ENCODE measurements at regions not wholly inside any gene's neighbourhood (a gene's known extent, or its start where the extent isn't known, plus 50 kb on each side); places are given as distances from the start of the nearest gene placed in this dataset.

DNA sequence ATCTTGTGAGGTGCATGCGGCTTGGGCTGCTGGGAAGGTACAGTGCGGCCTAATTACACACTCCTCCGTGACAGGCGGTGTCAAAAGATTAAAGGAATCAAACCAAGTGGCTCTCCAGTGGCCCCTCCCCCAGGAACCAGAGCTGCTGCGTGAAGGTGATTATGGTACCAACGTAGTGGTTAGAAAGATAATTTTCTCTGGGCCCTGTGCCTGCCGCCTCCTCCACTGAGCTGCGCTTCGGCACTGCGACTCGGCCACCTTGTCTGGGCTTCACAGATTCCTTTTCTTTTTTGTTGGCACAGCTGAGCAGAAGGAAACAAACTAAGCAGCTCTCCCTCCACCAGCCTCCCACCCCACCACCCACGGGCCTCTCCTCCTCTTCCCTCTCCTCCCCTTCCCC, 113.2 kb upstream of the SDK2 start:
- DNase-seq = no peak

DNA sequence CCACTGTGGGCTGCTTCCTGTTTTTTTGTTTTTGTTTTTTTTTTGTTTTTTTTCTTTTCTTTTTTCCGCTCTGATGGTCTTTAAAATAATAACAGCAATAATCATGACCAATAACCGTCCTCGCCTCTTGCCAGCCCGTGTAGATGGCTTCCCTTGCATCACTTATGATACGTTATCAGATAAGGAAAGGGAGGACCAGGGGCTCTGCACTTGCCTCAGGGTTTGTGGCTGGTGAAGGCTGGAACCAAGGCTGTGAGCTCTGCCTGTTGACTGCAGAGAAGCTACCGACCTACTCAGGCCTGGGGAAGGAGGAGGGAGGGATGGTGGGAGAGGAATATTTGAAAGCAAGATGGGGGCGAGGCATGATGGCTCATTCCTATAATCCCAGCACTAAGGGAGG, 114.0 kb upstream of the SDK2 start:
- no peak for DNase-seq

DNA sequence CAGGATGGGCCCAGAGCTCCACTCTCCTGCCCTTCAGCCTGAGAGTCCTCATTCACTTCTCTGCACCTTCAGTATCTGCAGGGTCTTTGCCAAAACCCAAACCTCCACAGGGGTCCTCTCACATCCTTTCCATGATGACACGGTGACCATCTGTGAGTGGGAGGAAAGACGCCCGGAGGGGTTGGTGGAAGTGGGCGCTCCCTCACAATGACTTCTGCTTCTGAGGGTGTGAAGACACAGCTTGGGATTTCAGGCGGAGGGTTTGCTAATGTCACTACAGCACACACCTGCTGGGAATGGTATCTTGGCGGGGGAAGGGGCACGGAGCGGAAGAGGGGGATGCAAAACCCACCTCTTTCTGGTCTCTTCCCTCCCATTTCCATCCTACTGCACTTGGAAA, 115.1 kb upstream of the SDK2 start:
- DNase-seq = no peak

DNA sequence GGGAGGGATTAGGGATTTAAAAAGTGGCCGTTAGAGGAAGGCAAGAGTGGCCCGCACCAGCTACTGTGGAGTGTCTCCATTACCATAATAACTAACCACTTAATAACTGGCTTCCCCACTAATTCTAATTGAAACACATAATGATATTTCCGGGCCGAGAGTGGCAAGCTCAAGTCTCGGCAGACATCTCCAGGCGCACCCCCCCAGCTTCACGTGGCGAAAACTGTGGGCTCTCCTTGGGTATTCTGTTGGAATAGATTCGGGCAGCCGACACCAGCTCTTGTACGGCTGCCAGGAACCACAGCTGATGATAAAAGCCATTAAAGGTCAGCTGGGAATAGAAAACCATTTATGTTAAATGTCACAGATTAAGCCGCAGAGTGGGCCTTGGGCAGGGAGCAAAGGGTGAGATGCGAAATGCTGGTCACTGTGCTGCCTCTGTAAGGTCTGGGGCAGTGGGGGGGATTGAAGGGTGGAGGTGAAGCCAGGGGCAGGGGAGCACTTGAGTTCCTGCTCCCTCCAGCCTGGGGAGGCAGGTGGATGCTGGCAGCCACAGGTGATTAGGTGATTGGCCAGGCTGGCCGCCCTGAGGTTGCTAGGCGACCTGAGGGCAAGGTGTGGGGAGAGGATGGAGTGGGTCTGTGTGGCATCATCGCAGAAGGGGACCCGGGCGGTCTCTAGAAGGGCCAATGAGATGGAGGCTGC, 115.6 kb upstream of the SDK2 start:
- no peak for DNase-seq

DNA sequence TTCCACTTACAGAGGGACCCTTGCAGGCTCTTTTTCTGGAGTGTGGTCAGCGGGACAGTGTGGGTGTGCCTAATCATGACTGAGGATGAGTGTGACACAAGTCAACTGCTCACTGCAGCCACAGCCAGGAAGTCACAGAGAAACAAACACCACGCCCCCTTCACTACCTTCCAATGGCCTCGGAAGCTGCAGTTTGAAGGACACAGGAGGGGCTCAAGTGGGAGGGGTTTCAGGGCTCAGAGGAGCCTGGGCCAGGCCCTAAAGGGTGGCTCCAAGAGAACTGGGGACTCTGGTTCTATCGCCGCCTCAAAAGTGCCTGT, 116.2 kb upstream of the SDK2 start:
- no peak for DNase-seq

DNA sequence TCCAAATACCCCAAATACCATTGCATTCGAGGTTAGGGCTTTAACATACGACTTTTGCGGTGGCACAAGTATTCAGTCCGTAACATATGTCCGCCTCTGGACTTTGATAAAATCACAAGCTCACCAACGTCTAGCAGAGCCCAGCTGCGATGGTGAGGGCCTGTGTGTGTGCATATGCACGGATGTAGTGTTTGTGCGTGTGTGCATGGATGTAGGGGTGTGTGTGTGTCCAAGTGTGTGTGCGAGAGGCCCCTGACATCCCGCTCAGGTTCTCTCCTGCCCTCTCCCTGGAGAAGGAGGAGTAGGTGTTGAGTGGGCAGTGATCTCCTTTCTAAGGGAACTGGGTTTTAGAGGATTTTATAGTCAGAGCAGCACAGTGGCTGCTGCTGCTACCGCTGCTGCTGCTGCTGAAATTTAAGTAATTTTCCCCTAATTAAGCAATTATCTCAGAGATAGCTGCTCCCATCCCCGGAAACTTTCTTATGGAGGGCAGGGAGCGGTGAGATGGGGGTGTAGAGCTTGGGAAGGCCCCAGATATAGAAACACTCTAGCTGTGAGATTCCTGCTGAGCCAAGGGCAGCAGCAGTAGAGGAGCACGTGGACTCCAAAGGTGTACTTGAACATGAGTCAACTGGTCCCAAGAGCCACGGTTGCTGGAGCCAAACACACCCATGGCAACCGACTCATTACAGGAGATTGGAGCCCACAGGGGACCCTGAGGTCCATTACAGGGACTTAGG, 121.7 kb upstream of the SDK2 start:
- no peak for DNase-seq

DNA sequence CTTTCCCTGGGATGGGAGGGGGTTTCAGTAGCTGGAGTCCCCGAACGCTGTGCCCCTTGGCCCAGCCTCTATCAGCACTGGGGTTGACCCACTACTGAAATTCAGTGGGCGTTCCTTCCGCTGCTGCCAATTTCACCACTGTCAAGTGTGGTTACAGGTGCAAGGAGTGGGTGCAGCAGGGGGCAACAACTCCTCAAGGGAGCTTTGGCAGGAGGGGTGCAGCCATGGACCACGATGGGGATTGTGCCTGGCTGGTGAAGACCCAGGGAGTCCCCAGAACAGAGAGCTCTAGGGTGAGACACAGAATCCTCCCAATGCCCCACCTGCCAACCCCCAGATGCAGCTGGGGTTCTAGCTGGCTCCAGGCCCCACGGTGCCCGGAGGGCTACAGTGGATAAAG, 123.5 kb upstream of the SDK2 start:
- DNase-seq = no peak

DNA sequence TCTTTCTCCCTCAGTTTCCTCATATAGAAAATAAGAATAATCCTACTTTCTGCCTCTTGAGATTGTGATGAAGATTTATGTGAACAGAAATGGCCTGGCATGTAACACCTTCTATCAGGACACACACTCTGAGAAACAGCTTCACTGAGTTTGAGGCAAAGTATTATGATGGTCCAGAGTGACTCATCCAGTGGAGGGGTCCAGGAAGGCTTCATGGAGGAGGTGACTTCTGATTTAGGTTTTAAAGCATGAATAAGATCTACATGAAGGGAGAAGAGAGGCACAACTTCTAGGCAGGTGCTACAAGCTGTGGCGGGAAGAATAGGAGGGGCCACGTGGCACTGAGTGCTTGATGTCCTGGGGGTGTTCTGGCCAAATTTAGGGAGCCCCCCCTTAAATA, 124.4 kb upstream of the SDK2 start:
- DNase-seq = no peak

DNA sequence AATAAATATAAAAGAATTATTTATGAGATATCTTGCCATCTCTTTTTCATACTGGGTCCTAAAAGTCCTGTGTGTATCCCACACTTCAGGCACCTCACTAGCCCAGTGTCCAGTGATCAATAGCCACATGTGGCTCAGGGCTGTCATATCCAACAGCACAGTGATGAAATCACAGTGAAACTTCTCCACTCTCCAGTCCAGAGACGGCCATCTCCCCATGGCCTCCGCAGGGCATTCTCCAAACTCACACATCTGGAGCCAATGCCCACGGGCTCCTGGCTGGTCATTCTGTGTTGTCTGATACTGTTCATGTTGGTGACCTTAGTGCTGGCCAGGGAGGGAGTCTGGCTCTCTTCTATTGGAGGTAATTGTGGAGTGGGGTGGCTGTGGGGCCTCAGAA, 125.2 kb upstream of the SDK2 start:
- DNase-seq = no peak

DNA sequence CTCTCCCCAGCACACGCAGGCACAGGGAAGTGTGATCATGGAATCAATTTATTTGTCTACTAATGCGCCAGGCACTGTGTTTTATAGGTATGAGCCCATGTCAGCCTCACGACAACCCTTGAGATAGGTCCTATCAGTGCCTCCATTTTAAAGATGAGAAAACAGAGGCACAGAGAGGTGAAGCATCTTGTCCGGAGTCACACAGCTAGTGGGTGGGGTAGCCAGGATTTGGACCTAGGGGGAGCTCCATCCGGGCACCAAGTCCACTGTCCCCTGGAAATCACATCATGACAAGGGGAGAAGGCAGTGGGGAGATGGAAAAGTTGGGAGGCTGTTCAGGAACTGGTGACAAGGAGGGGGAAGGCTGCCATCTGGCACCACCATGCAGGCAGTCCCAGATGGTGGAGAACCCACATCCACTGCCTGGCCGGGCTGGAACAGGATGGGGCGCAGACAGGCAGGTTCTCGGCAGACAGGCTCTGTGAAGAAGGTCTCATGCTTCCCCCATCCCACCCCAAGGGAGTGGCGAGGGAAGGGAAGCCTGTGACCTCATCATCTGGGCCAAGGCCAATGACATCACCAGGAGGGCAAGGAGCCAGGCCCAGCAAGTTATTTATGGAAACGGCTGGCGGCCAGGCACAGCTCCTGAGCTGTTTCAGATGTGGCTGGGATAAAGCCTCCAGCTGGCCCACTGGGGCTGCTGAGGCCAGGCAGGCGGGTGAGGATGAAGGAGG, 126.0 kb upstream of the SDK2 start:
- DNase-seq = no peak

DNA sequence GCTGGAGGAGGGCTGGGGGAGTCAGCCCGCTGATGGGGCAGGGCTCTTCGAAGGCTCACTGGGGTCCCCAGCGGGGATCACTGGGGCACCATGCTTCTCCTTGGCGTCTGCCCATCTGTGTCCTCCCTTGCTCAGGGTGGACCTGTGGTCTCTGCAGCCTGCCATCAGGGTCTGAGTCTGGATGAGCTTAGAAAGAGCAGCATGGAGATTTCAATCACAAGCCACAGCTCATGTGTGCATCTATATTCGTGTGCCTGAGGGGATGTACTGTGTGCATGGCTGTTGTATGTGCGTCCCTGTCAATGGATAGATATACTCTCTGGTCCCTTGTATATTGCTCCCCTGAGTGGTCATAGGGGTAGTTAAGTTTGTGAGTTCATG, 126.6 kb upstream of the SDK2 start:
- no peak for DNase-seq

DNA sequence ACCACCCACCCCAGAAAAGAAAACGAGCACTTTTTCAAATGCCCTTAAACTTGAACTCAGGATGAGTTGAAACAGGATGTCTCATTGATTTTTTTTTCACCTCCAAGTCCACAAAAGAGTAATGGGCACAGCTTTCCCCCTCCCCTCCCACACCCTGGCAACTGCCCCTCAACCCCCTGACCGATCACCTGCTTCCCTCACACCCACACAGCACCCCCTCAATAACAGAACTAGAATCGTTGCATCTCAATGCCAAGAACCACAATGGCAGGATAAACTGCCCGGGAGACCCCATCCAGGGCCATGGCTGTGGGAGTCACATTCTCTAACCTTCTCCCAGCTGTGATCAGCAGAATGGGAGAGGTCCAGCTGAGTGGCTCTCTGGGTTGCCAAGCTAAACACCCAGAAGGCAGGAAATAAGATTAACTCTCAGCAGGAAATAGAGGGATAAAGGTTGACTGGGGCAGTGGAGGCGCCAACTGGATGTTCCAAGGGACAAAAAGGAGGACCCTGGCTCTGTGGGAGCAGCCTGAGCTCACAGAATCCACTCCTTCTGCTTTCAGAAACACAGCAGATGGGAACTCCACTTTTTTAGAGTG, 128.0 kb upstream of the SDK2 start:
- DNase-seq = no peak

DNA sequence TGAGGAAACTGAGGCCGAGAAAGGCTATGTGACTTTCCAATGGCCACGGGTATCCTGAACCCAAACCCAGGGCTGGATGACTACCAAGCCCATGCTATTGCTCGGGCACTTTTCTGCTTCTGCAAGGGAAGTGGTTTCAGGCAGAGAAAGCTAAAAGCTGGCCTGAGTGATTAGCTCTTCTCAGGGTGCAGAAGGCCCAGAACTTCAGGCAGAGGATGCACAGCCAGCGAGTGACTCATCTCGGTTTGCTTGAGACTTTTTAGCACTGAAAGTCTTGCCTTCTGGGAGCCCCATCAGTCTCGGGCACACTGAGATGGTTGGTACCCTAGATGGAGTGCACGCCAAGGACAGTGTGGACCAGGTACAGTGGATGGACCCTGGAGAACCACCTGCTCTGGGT, 129.5 kb upstream of the SDK2 start:
- no peak for DNase-seq

DNA sequence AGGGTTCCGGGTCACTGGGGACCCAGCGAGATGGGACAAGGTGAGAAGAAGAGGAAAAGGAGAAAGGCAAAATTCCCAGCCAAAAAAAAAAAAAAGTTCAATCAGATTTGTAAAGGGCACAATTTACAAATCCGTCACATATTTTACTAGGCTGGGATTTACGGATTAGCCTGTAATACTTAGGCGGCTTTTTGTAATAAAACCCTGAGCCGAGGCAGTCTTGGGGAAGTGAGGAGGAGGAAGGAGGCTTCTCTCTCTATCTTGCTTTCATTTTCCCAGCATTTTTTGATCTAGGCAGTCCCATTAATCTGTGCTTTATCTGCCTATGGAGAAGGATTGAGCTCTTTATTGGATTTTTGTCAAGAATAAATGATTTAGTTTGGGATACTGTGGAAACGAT, 130.6 kb upstream of the SDK2 start:
- DNase-seq = no peak

DNA sequence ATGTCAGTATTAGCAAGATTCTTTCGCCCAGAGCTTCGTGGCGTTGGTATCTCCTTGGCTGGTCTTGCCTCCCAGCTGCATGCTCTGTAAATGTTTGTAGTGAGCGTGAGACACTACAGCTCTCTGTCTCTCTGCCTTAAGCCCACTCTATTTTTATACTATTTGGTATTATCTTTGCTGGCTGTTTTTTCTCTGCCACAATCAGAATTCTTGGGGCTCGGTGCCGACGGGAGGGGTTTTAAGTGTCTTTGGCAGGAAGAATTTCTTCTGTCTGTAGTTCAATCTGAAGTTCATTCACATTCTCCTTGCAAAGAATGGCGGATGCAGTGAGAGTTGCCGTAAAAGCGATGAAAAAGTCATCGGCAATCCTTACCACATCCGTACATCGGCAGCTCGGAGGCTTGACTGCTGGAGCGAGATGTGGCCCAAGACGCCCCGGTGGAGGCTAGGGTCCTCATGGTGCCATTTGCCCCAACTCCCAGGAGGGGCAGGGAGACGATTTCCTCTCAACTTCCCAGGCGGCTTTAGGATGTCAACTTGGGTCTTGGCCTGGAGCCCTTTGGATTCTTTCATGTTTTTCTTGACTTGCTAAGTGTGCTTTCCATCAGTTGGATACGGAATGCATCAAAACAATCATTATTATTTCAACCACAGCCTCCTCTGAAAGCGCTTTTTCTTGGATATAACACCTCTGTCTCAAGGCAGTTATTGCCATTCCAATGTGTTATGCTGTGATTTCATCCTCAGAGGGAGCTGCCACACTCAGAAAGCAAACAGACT, 132.3 kb upstream of the SDK2 start:
- no peak for DNase-seq

DNA sequence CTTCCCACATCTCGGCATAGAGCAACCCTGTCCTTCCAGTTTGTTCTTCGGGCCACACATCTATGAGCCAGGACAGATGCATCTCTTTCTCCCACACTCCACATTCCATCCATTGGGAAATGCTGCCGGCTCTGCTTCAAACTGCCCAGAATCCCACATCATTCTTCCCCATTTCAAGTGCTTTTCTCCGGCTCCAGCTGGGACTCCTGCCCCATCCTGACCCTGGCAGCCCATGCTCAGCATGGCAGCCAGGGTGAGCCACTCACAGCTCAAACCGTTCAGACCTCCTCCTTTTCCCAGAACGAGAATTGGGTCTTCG, 132.8 kb upstream of the SDK2 start:
- DNase-seq = no peak

DNA sequence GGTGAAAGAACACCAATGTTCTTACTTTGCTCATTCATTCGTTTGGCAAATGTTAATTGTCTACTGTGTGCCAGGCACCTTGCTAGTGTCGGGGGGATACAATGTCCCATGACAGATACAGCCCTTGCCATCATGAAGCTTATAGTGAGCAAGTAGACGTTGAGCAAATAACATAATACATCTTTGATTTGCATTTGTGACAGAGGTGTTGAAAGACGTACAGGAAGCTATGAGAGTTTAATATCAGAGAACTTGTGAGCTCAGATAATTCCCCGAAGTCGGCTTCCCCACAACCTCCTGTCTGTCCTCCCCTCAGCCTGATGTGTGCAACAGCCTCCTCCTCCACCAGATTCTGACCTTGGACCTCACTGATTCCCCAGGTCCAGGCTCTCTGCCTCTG, 138.0 kb upstream of the SDK2 start:
- no peak for DNase-seq

DNA sequence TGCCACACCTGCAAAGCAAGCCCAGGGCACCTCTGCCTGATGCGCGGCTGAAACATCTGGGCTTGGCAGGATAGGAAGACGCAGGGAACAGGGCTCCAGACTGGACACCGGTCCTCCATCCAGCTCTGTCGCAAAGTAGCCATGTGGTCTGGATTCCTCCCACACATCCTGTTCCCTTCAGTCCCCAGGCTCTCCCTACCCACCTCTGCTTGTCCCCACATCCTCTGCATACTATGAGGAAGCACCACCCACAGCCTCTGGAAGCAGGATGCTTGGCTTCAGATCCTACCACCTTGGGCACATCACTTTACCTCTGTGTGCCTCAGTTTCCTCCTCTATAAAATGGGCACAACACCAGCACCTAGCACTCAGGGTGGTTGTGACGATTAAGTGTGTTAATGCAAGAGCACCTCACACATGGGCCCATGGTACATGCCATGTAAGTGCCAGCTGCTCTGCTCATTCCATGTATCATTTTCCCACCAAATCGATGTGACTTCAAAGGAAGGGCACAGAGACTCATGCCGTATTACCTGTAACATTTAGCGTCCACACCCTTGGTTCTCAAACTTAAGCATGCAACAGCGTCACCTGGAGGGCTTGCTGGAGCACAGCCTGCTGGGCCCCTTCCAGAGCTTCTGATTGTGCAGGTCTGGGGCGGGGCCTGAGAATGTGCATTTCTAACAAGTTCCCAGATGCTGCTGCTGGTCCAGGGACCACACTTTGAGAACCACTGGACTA, 138.6 kb upstream of the SDK2 start:
- DNase-seq = peak in 1 of 5 experiments; percentile 12

DNA sequence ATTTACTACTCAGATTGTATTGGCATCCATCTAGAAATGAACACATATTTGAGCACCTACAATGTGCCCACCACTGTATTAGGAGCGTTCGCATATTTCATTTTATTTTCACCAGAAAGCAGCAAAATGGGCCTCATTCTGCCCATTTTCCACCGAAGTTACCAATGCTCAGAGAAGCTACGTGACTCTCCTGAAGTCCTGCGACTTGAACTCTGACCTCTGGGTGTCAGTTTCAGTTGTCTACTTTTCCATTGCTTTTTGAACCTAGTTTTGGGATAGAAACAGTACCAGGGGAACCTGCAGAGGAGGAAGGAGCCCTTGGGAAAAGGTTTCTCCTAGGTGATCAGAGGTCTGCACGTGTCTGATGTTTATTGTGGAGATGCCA, 139.1 kb upstream of the SDK2 start:
- DNase-seq = no peak

DNA sequence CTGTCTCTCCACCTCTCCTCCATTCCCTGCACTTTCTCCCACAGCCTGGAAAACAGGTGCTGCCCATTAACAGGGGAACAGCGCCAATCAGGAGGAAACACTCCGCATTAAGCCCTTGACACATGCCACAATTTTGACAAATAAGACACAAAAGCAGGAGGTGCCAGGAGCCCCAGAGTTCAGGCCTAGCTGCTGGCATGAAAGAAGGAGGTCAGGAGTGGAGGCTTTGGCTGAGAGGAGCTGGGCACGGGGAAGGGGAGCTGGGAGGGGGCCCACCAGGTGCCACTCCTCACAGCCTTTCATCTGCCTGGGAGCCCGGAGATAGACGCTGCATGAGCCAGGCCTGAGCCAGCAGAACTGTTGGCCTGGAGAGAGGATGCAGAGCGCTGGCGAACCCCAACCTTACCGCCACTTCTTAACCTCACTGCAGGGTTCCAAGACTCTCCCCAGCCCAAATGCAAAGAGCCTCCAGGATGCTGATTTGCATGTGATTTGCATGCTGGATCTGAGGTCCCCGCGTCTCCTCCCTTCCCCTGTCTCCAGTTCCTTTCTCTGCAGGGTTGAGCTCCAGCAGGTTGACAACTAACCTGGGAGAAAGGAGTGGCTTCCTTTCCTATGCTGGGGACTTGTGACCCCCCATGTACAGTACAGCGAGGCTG, 139.8 kb upstream of the SDK2 start:
- DNase-seq = no peak

DNA sequence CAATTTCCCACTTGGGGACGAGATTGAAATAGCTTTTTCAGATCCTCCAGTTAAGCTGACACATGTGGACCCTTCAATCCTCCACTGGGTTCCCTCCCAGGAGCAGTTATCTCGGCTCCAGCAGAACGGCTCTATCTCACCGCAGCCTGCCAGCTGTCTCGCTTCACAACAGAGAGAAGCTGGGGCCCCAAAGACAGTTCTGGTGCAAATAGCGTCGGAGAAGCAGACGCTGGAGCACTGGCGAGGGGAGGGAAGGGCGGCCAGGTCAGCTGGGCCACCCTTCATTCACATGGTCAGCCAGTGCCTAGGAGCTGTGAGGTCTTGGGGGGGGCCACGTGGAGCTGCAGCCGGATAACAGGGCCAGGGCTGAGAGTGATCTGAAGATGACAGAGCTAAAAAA, 141.3 kb upstream of the SDK2 start:
- DNase-seq = no peak
